Prostate gland (tissue), 2 donors: ENCODE measurements at regions not wholly inside any gene's neighbourhood (a gene's known extent, or its start where the extent isn't known, plus 50 kb on each side); places are given as distances from the start of the nearest gene placed in this dataset.

Experiments
- CTCF ChIP-seq, 4 experiments: fragments of 200-600 bp in 2 of 4; fragments of 450-650 bp in 2 of 4; sonication (generic) in 2 of 4; IDR thresholded peaks; 1 replicate in 3 of 4; 2 replicates in 1 of 4; pipeline ENCODE4 v1.5.1; 2016 to 2019; ENCODE audit warnings: antibody characterized with exemption in 4 of 4, mild to moderate bottlenecking in 2 of 4, moderate library complexity in 2 of 4
- POLR2A ChIP-seq: fragments of 450-650 bp; IDR thresholded peaks from one replicate; pipeline ENCODE4 v1.6.1; 2016; ENCODE audit warnings: antibody characterized with exemption, mild to moderate bottlenecking
- POLR2AphosphoS5 ChIP-seq: sonication (generic); formaldehyde crosslinking; IDR thresholded peaks from one replicate; pipeline ENCODE4 v1.6.1; 2017; ENCODE audit warnings: antibody characterized with exemption

DNA sequence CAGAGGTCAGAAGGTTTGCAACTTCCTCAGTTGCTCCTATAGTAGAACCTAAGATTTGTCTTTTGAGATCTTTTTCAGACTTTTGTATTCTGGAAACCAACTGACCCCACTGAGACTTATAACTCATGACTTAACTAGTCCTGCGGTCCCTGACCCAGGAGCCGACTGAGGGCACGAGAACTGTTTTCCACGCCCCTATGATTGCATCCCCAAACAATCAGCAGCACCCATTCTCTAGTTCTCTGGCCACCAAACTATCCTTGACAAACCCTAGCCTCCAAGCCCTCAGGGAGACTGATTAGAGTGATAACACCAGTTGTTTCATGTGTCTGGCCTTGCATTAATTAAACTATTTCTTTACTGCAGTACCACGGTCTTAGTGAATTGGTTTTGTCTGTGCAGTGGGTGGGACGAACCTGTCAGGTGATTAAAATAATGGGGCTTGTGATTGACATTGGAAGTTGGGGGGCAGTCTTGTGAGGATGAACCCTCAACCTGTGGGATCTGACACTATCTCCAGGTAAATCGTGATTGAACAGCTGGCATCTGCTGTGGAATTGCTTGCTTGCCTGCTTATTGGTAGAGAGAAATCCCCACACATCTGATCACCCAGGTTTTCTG is 95.7 kb downstream of the B3GNT2 start:
- TF ChIP-seq CTCF (IDR thresholded peaks at IDR 0.05) (no peak), POLR2A (no peak), POLR2AphosphoS5 (no peak)
